ENCODE measurements at regions not wholly inside any gene's neighbourhood (a gene's known extent, or its start where the extent isn't known, plus 50 kb on each side); places are given as distances from the start of the nearest gene placed in this dataset.

GRCh38 chr13:33683376-33683775 is 134.6 kb upstream of the RFC3 start:
- TF ChIP-seq EZH2phosphoT487 (IDR thresholded peaks at IDR 0.05; ENCODE audit: low read depth) (no peak), CTCF (IDR thresholded peaks at IDR 0.05; ENCODE audit: low read depth, low read length) (no peak)
- H3K9me3 ChIP-seq (ENCODE audit: insufficient read depth, low read length) = no peaks in the 10 kb centered on the region
- no peak overlapping the region for H3K4me3 ChIP-seq (ENCODE audit: low read length)
- no peak overlapping the region for H2AFZ ChIP-seq (ENCODE audit: low read depth, low read length)
- H3K36me3 ChIP-seq (replicated peaks; ENCODE audit: low read depth, low read length) = no peaks in the 10 kb centered on the region
- H3K27ac ChIP-seq (ENCODE audit: low read length) = no peak overlapping the region
- no peaks in the 10 kb centered on the region for H3K79me2 ChIP-seq (ENCODE audit: low read length)
- H3K27me3 ChIP-seq (ENCODE audit: low read depth, low read length) = no peaks in the 10 kb centered on the region
- H3K4me1 ChIP-seq (ENCODE audit: low read length) = peaks cover 16% of the 10 kb centered on the region
- no peak overlapping the region for H3K9ac ChIP-seq (ENCODE audit: low read length)
- no peaks in the 10 kb centered on the region for H4K20me1 ChIP-seq (ENCODE audit: insufficient read depth, low read length)
- no peak overlapping the region for H3K4me2 ChIP-seq (ENCODE audit: low read length)

GRCh38 chr13:33684874-33685273 is 133.1 kb upstream of the RFC3 start:
- H3K79me2 ChIP-seq (ENCODE audit: low read length) = no peaks in the 10 kb centered on the region
- H3K4me1 ChIP-seq (ENCODE audit: low read length) = peaks cover 3% of the 10 kb centered on the region

GRCh38 chr13:33686772-33687480 is 131.0 kb upstream of the RFC3 start:
- Histone ChIP-seq H3K4me1 (ENCODE audit: low read length) (no peaks in the 10 kb centered on the region), H3K4me3 (ENCODE audit: low read length) (no peak overlapping the region), H3K27ac (ENCODE audit: low read length) (no peak overlapping the region), H3K4me2 (ENCODE audit: low read length) (no peak overlapping the region), H2AFZ (ENCODE audit: low read depth, low read length) (no peak overlapping the region), H3K9me3 (ENCODE audit: insufficient read depth, low read length) (no peaks in the 10 kb centered on the region), H3K79me2 (ENCODE audit: low read length) (no peaks in the 10 kb centered on the region), H3K36me3 (replicated peaks; ENCODE audit: low read depth, low read length) (no peaks in the 10 kb centered on the region), H3K27me3 (ENCODE audit: low read depth, low read length) (no peaks in the 10 kb centered on the region), H4K20me1 (ENCODE audit: insufficient read depth, low read length) (no peaks in the 10 kb centered on the region), H3K9ac (ENCODE audit: low read length) (no peak overlapping the region)
- TF ChIP-seq EZH2phosphoT487 (IDR thresholded peaks at IDR 0.05; ENCODE audit: low read depth) (no peak), CTCF (IDR thresholded peaks at IDR 0.05; ENCODE audit: low read depth, low read length) (no peak)

More at GRCh38 chr13:33684874-33685273, 133.1 kb upstream of the RFC3 start:
- no peak overlapping the region for H3K27ac ChIP-seq (ENCODE audit: low read length)
- H3K9me3 ChIP-seq (ENCODE audit: insufficient read depth, low read length) = no peaks in the 10 kb centered on the region
- no peak overlapping the region for H3K4me2 ChIP-seq (ENCODE audit: low read length)
- no peak overlapping the region for H3K9ac ChIP-seq (ENCODE audit: low read length)
- TF ChIP-seq CTCF (IDR thresholded peaks at IDR 0.05; ENCODE audit: low read depth, low read length) (no peak), EZH2phosphoT487 (IDR thresholded peaks at IDR 0.05; ENCODE audit: low read depth) (no peak)
- no peaks in the 10 kb centered on the region for H3K36me3 ChIP-seq (replicated peaks; ENCODE audit: low read depth, low read length)
- H4K20me1 ChIP-seq (ENCODE audit: insufficient read depth, low read length) = no peaks in the 10 kb centered on the region
- H3K4me3 ChIP-seq (ENCODE audit: low read length) = no peak overlapping the region
- H2AFZ ChIP-seq (ENCODE audit: low read depth, low read length) = no peak overlapping the region
- no peaks in the 10 kb centered on the region for H3K27me3 ChIP-seq (ENCODE audit: low read depth, low read length)

GRCh38 chr13:33690354-33690753 is 127.6 kb upstream of the RFC3 start:
- no peak overlapping the region for H2AFZ ChIP-seq (ENCODE audit: low read depth, low read length)
- H4K20me1 ChIP-seq (ENCODE audit: insufficient read depth, low read length) = no peaks in the 10 kb centered on the region
- no peaks in the 10 kb centered on the region for H3K79me2 ChIP-seq (ENCODE audit: low read length)
- TF ChIP-seq EZH2phosphoT487 (IDR thresholded peaks at IDR 0.05; ENCODE audit: low read depth) = no peak
- TF ChIP-seq CTCF (IDR thresholded peaks at IDR 0.05; ENCODE audit: low read depth, low read length) = no peak
- no peak overlapping the region for H3K4me3 ChIP-seq (ENCODE audit: low read length)
- no peaks in the 10 kb centered on the region for H3K4me1 ChIP-seq (ENCODE audit: low read length)
- no peak overlapping the region for H3K9ac ChIP-seq (ENCODE audit: low read length)
- H3K27me3 ChIP-seq (ENCODE audit: low read depth, low read length) = no peaks in the 10 kb centered on the region
- no peak overlapping the region for H3K27ac ChIP-seq (ENCODE audit: low read length)
- H3K9me3 ChIP-seq (ENCODE audit: insufficient read depth, low read length) = no peaks in the 10 kb centered on the region
- H3K4me2 ChIP-seq (ENCODE audit: low read length) = no peak overlapping the region
- no peaks in the 10 kb centered on the region for H3K36me3 ChIP-seq (replicated peaks; ENCODE audit: low read depth, low read length)
